H1 (cell line): ENCODE measurements at regions not wholly inside any gene's neighbourhood (a gene's known extent, or its start where the extent isn't known, plus 50 kb on each side); places are given as distances from the start of the nearest gene placed in this dataset.

ENCODE experiments used
- CTCF ChIA-PET: fragments of 300-600 bp; sonication (Branson Sonifier 250); formaldehyde crosslinking; loops from one replicate; lab custom pipeline; 2021; ENCODE audit not compliant: partially characterized antibody; lab: Charles Lee
- POLR2A ChIA-PET: fragments of 300-600 bp; sonication (Branson Sonifier 250); formaldehyde crosslinking; loops from one replicate; lab custom pipeline; 2021; ENCODE audit warnings: inconsistent platforms; ENCODE audit not compliant: partially characterized antibody; lab: Charles Lee
- DNase-seq, 2 experiments: peaks; one replicate each; pipeline versions ENCODE4 v3.0.0 to v3.0.0-alpha.2; 2010 to 2022; ENCODE audit warnings: low spot score in 2 of 2, low read depth in 1 of 2, mixed read lengths in 1 of 2
- FAIRE-seq: peaks from 2 replicates; lab custom pipeline; 2011; peaks lifted over from hg19 to GRCh38; lab: Jason Lieb, UNC
- H2AFZ ChIP-seq: 2 replicates; pipeline ENCODE4 v1.8.1; 2012; ENCODE audit warnings: low read length, inconsistent platforms
- H2AK5ac ChIP-seq: 2 replicates; pipeline ENCODE4 v1.6.1; 2013; ENCODE audit warnings: low read depth, low read length
- H2BK120ac ChIP-seq: replicated peaks from 2 replicates; pipeline ENCODE3; 2013; ENCODE audit warnings: low read depth, low read length, inconsistent platforms
- H2BK12ac ChIP-seq: 2 replicates; pipeline ENCODE4 v1.6.1; 2013; ENCODE audit warnings: low read depth, low read length
- H2BK15ac ChIP-seq: 2 replicates; pipeline ENCODE4 v1.6.1; 2013; ENCODE audit warnings: low read length
- H2BK20ac ChIP-seq: 2 replicates; pipeline ENCODE4 v1.6.1; 2013; ENCODE audit warnings: low read length
- H2BK5ac ChIP-seq: 2 replicates; pipeline ENCODE4 v1.6.1; 2013; ENCODE audit warnings: low read depth, low read length
- H3K14ac ChIP-seq: 2 replicates; pipeline ENCODE4 v1.6.1; 2013; ENCODE audit warnings: inconsistent platforms; ENCODE audit not compliant: insufficient read length
- H3K18ac ChIP-seq: 2 replicates; pipeline ENCODE4 v1.6.1; 2013; ENCODE audit warnings: low read length; ENCODE audit errors: extremely low read depth
- H3K23ac ChIP-seq: 2 replicates; pipeline ENCODE4 v1.6.1; 2013; ENCODE audit warnings: inconsistent platforms; ENCODE audit not compliant: insufficient read length
- H3K23me2 ChIP-seq: 2 replicates; pipeline ENCODE4 v1.6.1; 2013; ENCODE audit warnings: low read depth, low read length
- H3K27ac ChIP-seq: 2 replicates; pipeline ENCODE4 v1.6.1; 2011; ENCODE audit warnings: low read depth, low read length, inconsistent platforms
- H3K27me3 ChIP-seq, 4 experiments: replicated peaks in 1 of 4; 1 replicate in 1 of 4; 2 replicates in 3 of 4; pipeline versions ENCODE4 v1.6.1 to v1.8.1; 2011 to 2013; ENCODE audit warnings: low read length in 3 of 4, mild to moderate bottlenecking in 3 of 4, inconsistent platforms in 2 of 4, mixed read lengths in 2 of 4, moderate library complexity in 1 of 4; ENCODE audit not compliant: control insufficient read depth in 3 of 4, insufficient read depth in 3 of 4; ENCODE audit errors: extremely low read depth in 1 of 4
- H3K36me3 ChIP-seq, 4 experiments: 2 replicates each; pipeline versions ENCODE4 v1.6.1 to v1.8.1; 2011 to 2013; ENCODE audit warnings: mild to moderate bottlenecking in 4 of 4, low read length in 3 of 4, moderate library complexity in 2 of 4, control low read depth in 1 of 4, inconsistent platforms in 1 of 4; ENCODE audit not compliant: insufficient read depth in 4 of 4, control insufficient read depth in 2 of 4
- H3K4ac ChIP-seq: replicated peaks from 2 replicates; pipeline ENCODE3; 2013; ENCODE audit warnings: low read length, low read depth, mixed read lengths, inconsistent platforms; ENCODE audit not compliant: insufficient read length
- H3K4me1 ChIP-seq, 4 experiments: replicated peaks in 1 of 4; 1 replicate in 1 of 4; 2 replicates in 3 of 4; pipeline versions ENCODE4 v1.6.1 to v1.8.1; 2011 to 2013; ENCODE audit warnings: low read length in 3 of 4, inconsistent platforms in 2 of 4, mixed read lengths in 1 of 4; ENCODE audit not compliant: insufficient read depth in 4 of 4, control insufficient read depth in 3 of 4
- H3K4me2 ChIP-seq, 2 experiments: 2 replicates each; pipeline versions ENCODE4 v1.6.1 to v1.8.1; 2011 to 2013; ENCODE audit warnings: low read depth in 2 of 2, low read length in 2 of 2, control low read depth in 1 of 2, inconsistent platforms in 1 of 2, mild to moderate bottlenecking in 1 of 2; ENCODE audit not compliant: insufficient read depth in 1 of 2
- H3K4me3 ChIP-seq, 4 experiments: fragments of 200-600, 300-600 bp in 1 of 4; sonication (generic), shearing (Covaris generic), sonication (Bioruptor Twin) in 1 of 4; 2 replicates each; pipeline versions ENCODE4 v1.5.1 to v1.8.1; 2011 to 2016; ENCODE audit warnings: low read length in 4 of 4, low read depth in 3 of 4, control low read depth in 2 of 4, inconsistent platforms in 2 of 4, mild to moderate bottlenecking in 2 of 4, mixed read lengths in 1 of 4, moderate library complexity in 1 of 4; ENCODE audit not compliant: insufficient read depth in 2 of 4; ENCODE audit errors: extremely low read depth in 1 of 4
- H3K56ac ChIP-seq: replicated peaks from 2 replicates; pipeline ENCODE3; 2013; ENCODE audit warnings: low read depth, mild to moderate bottlenecking, mixed read lengths, low read length, inconsistent platforms; ENCODE audit not compliant: insufficient read length
- H3K79me1 ChIP-seq: 2 replicates; pipeline ENCODE4 v1.6.1; 2013; ENCODE audit warnings: low read depth, low read length, control low read depth
- H3K79me2 ChIP-seq, 2 experiments: 2 replicates each; pipeline versions ENCODE4 v1.6.1 to v1.8.1; 2012 to 2013; ENCODE audit warnings: low read length in 2 of 2, mild to moderate bottlenecking in 2 of 2, inconsistent platforms in 1 of 2; ENCODE audit not compliant: insufficient read depth in 2 of 2, control insufficient read depth in 1 of 2
- H3K9ac ChIP-seq, 4 experiments: replicated peaks in 1 of 4; 1 replicate in 1 of 4; 2 replicates in 3 of 4; pipeline versions ENCODE4 v1.6.1 to v1.8.1; 2011 to 2013; ENCODE audit warnings: low read depth in 3 of 4, low read length in 3 of 4, control low read depth in 2 of 4, mild to moderate bottlenecking in 2 of 4, moderate library complexity in 2 of 4, inconsistent platforms in 1 of 4; ENCODE audit errors: extremely low read depth in 1 of 4
- H3K9me3 ChIP-seq, 2 experiments: 2 replicates each; pipeline versions ENCODE4 v1.6.1 to v1.8.1; 2012 to 2013; ENCODE audit warnings: mild to moderate bottlenecking in 2 of 2, moderate library complexity in 2 of 2, control low read depth in 1 of 2, inconsistent platforms in 1 of 2, low read depth in 1 of 2, low read length in 1 of 2, mixed read lengths in 1 of 2; ENCODE audit not compliant: insufficient read depth in 2 of 2
- H4K20me1 ChIP-seq, 2 experiments: replicated peaks in 1 of 2; 2 replicates each; pipeline versions ENCODE3 to v1.8.1; 2011 to 2013; ENCODE audit warnings: inconsistent platforms in 2 of 2, low read length in 2 of 2, mild to moderate bottlenecking in 1 of 2; ENCODE audit not compliant: insufficient read depth in 2 of 2, control insufficient read depth in 1 of 2
- H4K5ac ChIP-seq: 2 replicates; pipeline ENCODE4 v1.6.1; 2013; ENCODE audit warnings: low read length, low read depth, mixed read lengths, inconsistent platforms; ENCODE audit not compliant: insufficient read length
- H4K8ac ChIP-seq: 2 replicates; pipeline ENCODE4 v1.8.0; 2013; ENCODE audit warnings: mild to moderate bottlenecking, moderate library complexity, low read length, inconsistent platforms; ENCODE audit not compliant: insufficient read depth; ENCODE audit errors: extremely low read depth
- H4K91ac ChIP-seq: replicated peaks from 2 replicates; pipeline ENCODE3; 2013; ENCODE audit warnings: low read length, mixed read lengths, inconsistent platforms; ENCODE audit not compliant: insufficient read length
- CHD2 ChIP-seq: IDR thresholded peaks from 2 replicates; pipeline ENCODE4 v1.6.1; 2012; ENCODE audit warnings: low read length, improper control_type of control experiment
- WGBS, 2 experiments: shearing (Covaris generic) in 1 of 2; methylation state at CpG; one replicate each; pipeline versions ENCODE4 v1.1.6 to v1.1.7; 2013 to 2015; ENCODE audit warnings: low lambda C conversion rate in 2 of 2, mixed read lengths in 2 of 2, inconsistent platforms in 1 of 2, low coverage in 1 of 2, missing lambda C conversion rate in 1 of 2; ENCODE audit not compliant: insufficient replicate concordance in 2 of 2, insufficient coverage in 1 of 2, insufficient read length in 1 of 2; ENCODE audit errors: extremely low coverage in 1 of 2, missing lambda C conversion rate in 1 of 2; 5-methylcytosine and 5-hydroxymethylcytosine counted together

GRCh38 chr1:185486346-185486745 is 169.3 kb upstream of the IVNS1ABP start:
- Histone ChIP-seq H3K14ac (no peak overlapping the region), H2BK120ac (no peak overlapping the region), H3K27me3 (no peaks in the 10 kb centered on the region), H2BK12ac (no peak overlapping the region), H4K5ac (no peak overlapping the region), H3K36me3 (no peaks in the 10 kb centered on the region), H2AK5ac (no peak overlapping the region), H3K23ac (no peak overlapping the region), H3K9me3 (no peaks in the 10 kb centered on the region), H3K23me2 (no peaks in the 10 kb centered on the region; the same call in 1 of the 2 replicates), H2BK15ac (no peak overlapping the region), H2AFZ (no peak overlapping the region), H3K18ac (no peak overlapping the region), H3K4me3 (no peak overlapping the region), H3K27ac (no peak overlapping the region), H3K79me2 (no peaks in the 10 kb centered on the region), H4K8ac (no peak overlapping the region), H4K91ac (no peak overlapping the region), H3K56ac (no peak overlapping the region), H2BK5ac (no peak overlapping the region), H3K79me1 (no peaks in the 10 kb centered on the region), H3K4me1 (peaks cover 0 to 5% (median 2%) of the 10 kb centered on the region in 4 experiments; a peak in 4 of 7 replicates), H3K9ac (no peak overlapping the region), H2BK20ac (no peak overlapping the region), H3K4me2 (no peak overlapping the region), H4K20me1 (no peaks in the 10 kb centered on the region), H3K4ac (no peak overlapping the region)
- WGBS, 2 experiments, result 81% methylated on average over 5 of the region's 5 CpGs; no CpG with 5 or more reads in 1 of the 2 experiments
- no peak for TF ChIP-seq CHD2
- FAIRE-seq (no peak), DNase-seq (no peak)
- ChIA-PET CTCF (interaction anchor here (0.9 to 1.4 kb wide), 2 partner anchors 9 to 184 kb away, joined by 3 to 5 read pairs; no protein-coding TSS in a partner anchor), POLR2A (no interaction called here)
